Vagina (tissue), 2 donors: ENCODE measurements at regions not wholly inside any gene's neighbourhood (a gene's known extent, or its start where the extent isn't known, plus 50 kb on each side); places are given as distances from the start of the nearest gene placed in this dataset.
A peak's percentile ranks its signal among the peaks of the same experiment; 100 is the strongest.

Experiments used
- DNase-seq, 2 donors: peaks; one replicate each; pipeline ENCODE4 v3.0.0-alpha.2; 2017; ENCODE audit errors: extremely low spot score in 2 of 2
- H3K27ac ChIP-seq: fragments of 200-600 bp; sonication (generic); one replicate; pipeline ENCODE4 v1.5.1; 2019
- H3K27me3 ChIP-seq: fragments of 200-600 bp; sonication (generic); one replicate; pipeline ENCODE4 v1.5.1; 2019
- H3K36me3 ChIP-seq, 2 donors: fragments of 200-600 bp; sonication (generic); one replicate each; pipeline ENCODE4 v1.5.1; 2017 to 2019
- H3K4me1 ChIP-seq: fragments of 200-600 bp; sonication (generic); one replicate; pipeline ENCODE4 v1.5.1; 2019
- H3K4me3 ChIP-seq, 2 donors: fragments of 200-600 bp; sonication (generic); 1 replicate in 1 of 2; 2 replicates in 1 of 2; pipeline ENCODE4 v1.5.1; 2016 to 2019
- H3K9me3 ChIP-seq: fragments of 200-600 bp; sonication (generic); one replicate; pipeline ENCODE4 v1.5.1; 2019
- POLR2A ChIP-seq, 2 donors: fragments of 450-650 bp; IDR thresholded peaks; one replicate each; pipeline ENCODE4 v1.6.1; 2017; ENCODE audit warnings: antibody characterized with exemption in 2 of 2, mild to moderate bottlenecking in 2 of 2, moderate library complexity in 2 of 2
- POLR2AphosphoS5 ChIP-seq, 2 donors: sonication (generic); formaldehyde crosslinking; IDR thresholded peaks; one replicate each; pipeline ENCODE4 v1.9.0; 2017; ENCODE audit warnings: antibody characterized with exemption in 2 of 2, mild to moderate bottlenecking in 2 of 2, low read depth in 1 of 2; ENCODE audit not compliant: insufficient read depth in 1 of 2
- intact Hi-C: fragments of 100-400 bp; cut with DNase I; formaldehyde crosslinking; loops from one replicate; pipeline ENCODE4 v1.15.1; 2023
- TF ChIP-seq, protein P1 (sequence below), 3 experiments: fragments of 450-650 bp in 2 of 3; fragments of 200-600 bp in 1 of 3; sonication (generic) in 1 of 3; IDR thresholded peaks; one replicate each; pipeline ENCODE4 v1.5.1; 2017 to 2019; ENCODE audit warnings: antibody characterized with exemption in 3 of 3, mild to moderate bottlenecking in 2 of 3, moderate library complexity in 2 of 3

DNA sequence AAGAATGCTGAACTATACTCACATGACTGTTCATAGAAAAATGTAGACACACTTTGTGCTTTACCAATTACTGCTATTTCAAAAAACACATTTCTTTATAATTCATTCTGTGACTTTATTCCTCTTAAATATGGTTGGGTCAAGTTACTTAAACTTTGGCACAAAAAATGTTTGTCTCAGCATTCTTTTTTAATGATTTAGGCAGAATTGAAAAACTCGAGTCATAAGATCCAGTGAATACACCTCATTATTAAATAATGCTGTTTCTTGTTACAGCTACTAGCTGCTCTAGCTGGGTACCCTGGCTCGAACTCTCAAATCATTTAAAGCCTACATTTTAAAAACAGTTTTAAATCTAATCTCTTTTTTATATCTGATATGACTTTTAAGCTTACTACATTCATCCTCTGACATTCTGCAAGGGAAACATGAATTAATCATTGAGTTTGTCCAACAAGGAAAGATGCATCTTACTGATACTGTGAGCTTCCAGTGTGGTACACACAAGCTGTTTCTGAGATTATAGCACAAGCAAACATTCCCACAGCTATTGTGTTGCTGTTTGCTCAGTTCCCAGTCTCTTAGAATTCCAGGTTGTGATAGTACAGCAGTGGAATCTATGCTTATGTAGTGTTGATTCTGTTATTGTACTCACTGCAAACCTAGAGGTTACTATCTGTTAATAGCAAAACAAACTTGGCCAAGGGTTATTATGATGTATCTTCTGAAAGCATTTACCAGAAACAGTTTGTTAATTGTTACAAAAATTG lies 746.5 kb downstream of the USP25 start:
- Histone ChIP-seq H3K9me3 (no peaks in the 10 kb centered on the region), H3K4me1 (peaks cover 7% of the 10 kb centered on the region), H3K27me3 (no peaks in the 10 kb centered on the region), H3K36me3 (no peaks in the 10 kb centered on the region), H3K27ac (peak overlapping the region; percentile 1), H3K4me3 (no peak overlapping the region)
- no peak for DNase-seq
- intact Hi-C loops = no loop called here
- TF ChIP-seq POLR2A (IDR thresholded peaks at IDR 0.05) (no peak), POLR2AphosphoS5 (IDR thresholded peaks at IDR 0.05; ENCODE audit: insufficient read depth in 1 of 2, low read depth in 1 of 2) (no peak)
- TF ChIP-seq, protein P1, sequence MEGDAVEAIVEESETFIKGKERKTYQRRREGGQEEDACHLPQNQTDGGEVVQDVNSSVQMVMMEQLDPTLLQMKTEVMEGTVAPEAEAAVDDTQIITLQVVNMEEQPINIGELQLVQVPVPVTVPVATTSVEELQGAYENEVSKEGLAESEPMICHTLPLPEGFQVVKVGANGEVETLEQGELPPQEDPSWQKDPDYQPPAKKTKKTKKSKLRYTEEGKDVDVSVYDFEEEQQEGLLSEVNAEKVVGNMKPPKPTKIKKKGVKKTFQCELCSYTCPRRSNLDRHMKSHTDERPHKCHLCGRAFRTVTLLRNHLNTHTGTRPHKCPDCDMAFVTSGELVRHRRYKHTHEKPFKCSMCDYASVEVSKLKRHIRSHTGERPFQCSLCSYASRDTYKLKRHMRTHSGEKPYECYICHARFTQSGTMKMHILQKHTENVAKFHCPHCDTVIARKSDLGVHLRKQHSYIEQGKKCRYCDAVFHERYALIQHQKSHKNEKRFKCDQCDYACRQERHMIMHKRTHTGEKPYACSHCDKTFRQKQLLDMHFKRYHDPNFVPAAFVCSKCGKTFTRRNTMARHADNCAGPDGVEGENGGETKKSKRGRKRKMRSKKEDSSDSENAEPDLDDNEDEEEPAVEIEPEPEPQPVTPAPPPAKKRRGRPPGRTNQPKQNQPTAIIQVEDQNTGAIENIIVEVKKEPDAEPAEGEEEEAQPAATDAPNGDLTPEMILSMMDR (IDR thresholded peaks at IDR 0.05) = no peak

DNA sequence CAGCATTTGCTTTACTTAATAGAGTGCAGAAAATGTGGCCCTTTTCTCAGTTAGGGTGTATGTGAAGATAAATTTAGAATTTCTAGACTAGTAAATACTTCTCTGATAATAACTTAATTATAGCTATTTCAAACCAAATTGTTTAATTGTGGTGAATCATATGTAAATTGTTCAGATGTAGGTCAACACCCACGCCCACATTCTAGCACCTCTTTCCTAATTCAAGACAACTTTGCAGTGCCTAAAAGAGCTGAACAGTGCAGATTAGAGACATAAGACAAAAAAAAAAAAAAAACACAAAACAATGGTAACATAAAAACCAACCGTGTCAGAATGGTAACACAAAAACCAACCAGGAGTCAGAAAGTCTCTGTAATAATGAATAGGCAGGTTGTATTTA lies 758.3 kb downstream of the USP25 start:
- intact Hi-C loops = no loop called here
- TF ChIP-seq POLR2A (IDR thresholded peaks at IDR 0.05) (no peak), POLR2AphosphoS5 (IDR thresholded peaks at IDR 0.05; ENCODE audit: insufficient read depth in 1 of 2, low read depth in 1 of 2) (no peak)
- TF ChIP-seq, protein P1 (IDR thresholded peaks at IDR 0.05) = no peak
- H3K27ac ChIP-seq = no peak overlapping the region
- H3K36me3 ChIP-seq = no peaks in the 10 kb centered on the region
- H3K4me1 ChIP-seq = peaks cover 28% of the 10 kb centered on the region
- no peak for DNase-seq
- no peak overlapping the region for H3K4me3 ChIP-seq
- no peaks in the 10 kb centered on the region for H3K9me3 ChIP-seq
- H3K27me3 ChIP-seq = no peaks in the 10 kb centered on the region

DNA sequence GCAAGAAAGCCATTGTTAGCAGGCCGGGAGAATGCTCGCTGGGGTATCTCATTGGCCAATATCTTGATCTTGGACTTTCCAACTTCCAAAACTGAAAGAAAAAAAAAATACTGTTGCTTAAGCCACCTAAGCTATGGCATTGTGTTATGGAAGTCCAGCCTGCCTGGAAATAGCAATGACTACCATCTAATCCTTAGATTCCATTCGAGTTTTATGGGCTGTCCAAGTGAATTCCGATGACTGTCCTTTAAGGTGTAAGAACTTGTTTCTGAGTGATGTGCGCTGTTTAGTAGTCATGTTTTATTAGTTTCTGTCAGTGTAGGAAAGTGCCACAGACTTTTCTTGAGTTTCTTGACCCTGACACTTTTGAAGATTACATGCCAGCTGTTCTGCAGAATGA lies 762.6 kb downstream of the USP25 start:
- H3K4me3 ChIP-seq = no peak overlapping the region
- no peaks in the 10 kb centered on the region for H3K9me3 ChIP-seq
- H3K27ac ChIP-seq = no peak overlapping the region
- TF ChIP-seq POLR2A (IDR thresholded peaks at IDR 0.05) = no peak
- TF ChIP-seq POLR2AphosphoS5 (IDR thresholded peaks at IDR 0.05; ENCODE audit: insufficient read depth in 1 of 2, low read depth in 1 of 2) = no peak
- TF ChIP-seq, protein P1 (IDR thresholded peaks at IDR 0.05) = no peak
- H3K27me3 ChIP-seq = no peaks in the 10 kb centered on the region
- no peaks in the 10 kb centered on the region for H3K36me3 ChIP-seq
- intact Hi-C loops = no loop called here
- DNase-seq = no peak
- H3K4me1 ChIP-seq = peaks cover 30% of the 10 kb centered on the region

DNA sequence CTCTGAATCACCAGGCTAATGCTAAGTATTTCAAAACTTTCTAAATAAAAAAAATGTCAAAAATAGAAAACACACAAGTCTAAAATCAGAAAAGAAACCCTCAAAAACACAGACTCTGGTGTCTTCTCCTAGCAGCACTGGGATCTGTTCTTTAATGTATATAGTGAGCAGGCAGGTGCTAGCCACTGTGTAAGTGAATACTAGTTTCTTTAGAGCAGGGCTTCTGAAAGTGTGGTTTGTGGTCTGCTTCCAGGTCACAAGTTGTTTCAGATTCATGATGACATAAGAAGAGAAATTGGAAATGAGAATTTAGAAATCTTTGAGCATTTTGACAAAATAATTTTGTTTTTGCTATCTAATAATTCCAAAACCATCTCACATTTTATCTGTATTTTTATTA lies 763.1 kb downstream of the USP25 start:
- intact Hi-C loops = no loop called here

DNA sequence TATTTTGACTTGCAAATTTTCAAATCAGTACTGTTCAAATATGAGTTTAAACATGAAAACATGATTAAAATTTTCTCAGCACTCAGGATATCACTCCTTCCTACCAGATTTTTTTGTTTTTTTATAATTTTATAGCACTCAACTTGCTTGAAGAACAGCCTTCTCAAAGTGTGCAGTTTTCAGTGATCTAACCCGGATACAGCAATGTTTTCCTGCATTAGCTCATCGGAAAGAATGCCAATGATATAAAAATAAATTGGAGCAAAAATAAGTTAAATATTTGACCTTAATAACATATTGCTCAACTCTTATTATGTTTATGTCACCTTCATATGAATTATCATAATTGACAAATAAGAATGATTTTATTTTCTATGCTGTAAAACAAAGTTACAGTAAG lies 766.8 kb downstream of the USP25 start:
- intact Hi-C loops = no loop called here
- H3K36me3 ChIP-seq = no peaks in the 10 kb centered on the region
- no peak overlapping the region for H3K27ac ChIP-seq
- no peaks in the 10 kb centered on the region for H3K27me3 ChIP-seq
- no peak overlapping the region for H3K4me3 ChIP-seq
- H3K9me3 ChIP-seq = no peaks in the 10 kb centered on the region
- H3K4me1 ChIP-seq = peaks cover 13% of the 10 kb centered on the region
- DNase-seq = no peak
- TF ChIP-seq, protein P1 (IDR thresholded peaks at IDR 0.05) = no peak
- TF ChIP-seq POLR2AphosphoS5 (IDR thresholded peaks at IDR 0.05; ENCODE audit: insufficient read depth in 1 of 2, low read depth in 1 of 2) = no peak
- TF ChIP-seq POLR2A (IDR thresholded peaks at IDR 0.05) = no peak

More for the DNA sequence above, 763.1 kb downstream of the USP25 start:
- DNase-seq = no peak
- no peak for TF ChIP-seq POLR2AphosphoS5 (IDR thresholded peaks at IDR 0.05; ENCODE audit: insufficient read depth in 1 of 2, low read depth in 1 of 2)
- TF ChIP-seq, protein P1 (IDR thresholded peaks at IDR 0.05) = no peak
- no peak for TF ChIP-seq POLR2A (IDR thresholded peaks at IDR 0.05)
- no peak overlapping the region for H3K27ac ChIP-seq
- H3K4me3 ChIP-seq = no peak overlapping the region
- H3K36me3 ChIP-seq = no peaks in the 10 kb centered on the region
- no peaks in the 10 kb centered on the region for H3K9me3 ChIP-seq
- no peaks in the 10 kb centered on the region for H3K27me3 ChIP-seq
- peaks cover 27% of the 10 kb centered on the region for H3K4me1 ChIP-seq
